Upper lobe of left lung (tissue), 6 donors: ENCODE measurements at regions not wholly inside any gene's neighbourhood (a gene's known extent, or its start where the extent isn't known, plus 50 kb on each side); places are given as distances from the start of the nearest gene placed in this dataset.
"Not testable (repeated sequence)": the region's sequence is repeated elsewhere in the genome, so short reads cannot be mapped to it uniquely, and the experiment has no call there.

ENCODE experiments used
- ATAC-seq, 2 donors: fragments of 200-7000 bp; cut with Tn5 transposase; one replicate each; pipeline ENCODE4 v1.9.1; 2022; ENCODE audit warnings: mild to moderate bottlenecking in 2 of 2, moderate library complexity in 2 of 2; ENCODE audit not compliant: low FRiP score in 2 of 2
- DNase-seq, 2 donors: peaks; one replicate each; pipeline ENCODE4 v3.0.0-alpha.2; 2019 to 2020
- H3K27ac ChIP-seq, 4 donors: fragments of 200-600 bp; sonication (generic); one replicate each; pipeline ENCODE4 v1.5.1; 2016 to 2019
- H3K27me3 ChIP-seq, 4 donors: fragments of 200-600 bp; sonication (generic); one replicate each; pipeline ENCODE4 v1.5.1; 2017 to 2019
- H3K36me3 ChIP-seq, 4 donors: fragments of 200-600 bp; sonication (generic); one replicate each; pipeline ENCODE4 v1.5.1; 2016 to 2019
- H3K4me1 ChIP-seq, 4 donors: fragments of 200-600 bp; sonication (generic); one replicate each; pipeline ENCODE4 v1.5.1; 2018 to 2019
- H3K4me3 ChIP-seq, 4 donors: fragments of 200-600 bp; sonication (generic); one replicate each; pipeline ENCODE4 v1.5.1; 2017 to 2019; ENCODE audit warnings: mild to moderate bottlenecking in 2 of 4, moderate library complexity in 1 of 4
- H3K9me3 ChIP-seq, 4 donors: fragments of 200-600 bp; sonication (generic); one replicate each; pipeline ENCODE4 v1.5.1; 2018 to 2019
- EP300 ChIP-seq, 4 donors: sonication (generic); formaldehyde crosslinking; IDR thresholded peaks; one replicate each; pipeline ENCODE4 v1.5.1; 2017; ENCODE audit warnings: antibody characterized with exemption in 4 of 4, control low read depth in 2 of 4
- POLR2A ChIP-seq, 4 donors: fragments of 450-650 bp; IDR thresholded peaks; one replicate each; pipeline ENCODE4 v1.5.1; 2016 to 2017; ENCODE audit warnings: antibody characterized with exemption in 4 of 4, mild to moderate bottlenecking in 2 of 4
- POLR2AphosphoS5 ChIP-seq, 2 donors: sonication (generic); formaldehyde crosslinking; IDR thresholded peaks; one replicate each; pipeline ENCODE4 v1.5.1; 2017; ENCODE audit warnings: antibody characterized with exemption in 2 of 2
- WGBS, 2 donors: methylation state at CpG; one replicate each; pipeline ENCODE4 v1.1.5; 2017 to 2018; 5-methylcytosine and 5-hydroxymethylcytosine counted together
- TF ChIP-seq, protein P1 (sequence below), 6 experiments: fragments of 450-650 bp in 4 of 6; fragments of 200-600 bp in 2 of 6; sonication (generic) in 2 of 6; IDR thresholded peaks; one replicate each; pipeline ENCODE4 v1.5.1; 2016 to 2019; ENCODE audit warnings: antibody characterized with exemption in 6 of 6
- donor health status: DM: no; HTN: no; CAD: no; lungs with moderate emphysema.
- donor health status: DM: no; HTN: yes; CAD: no; lungs with severe emphysema.

DNA sequence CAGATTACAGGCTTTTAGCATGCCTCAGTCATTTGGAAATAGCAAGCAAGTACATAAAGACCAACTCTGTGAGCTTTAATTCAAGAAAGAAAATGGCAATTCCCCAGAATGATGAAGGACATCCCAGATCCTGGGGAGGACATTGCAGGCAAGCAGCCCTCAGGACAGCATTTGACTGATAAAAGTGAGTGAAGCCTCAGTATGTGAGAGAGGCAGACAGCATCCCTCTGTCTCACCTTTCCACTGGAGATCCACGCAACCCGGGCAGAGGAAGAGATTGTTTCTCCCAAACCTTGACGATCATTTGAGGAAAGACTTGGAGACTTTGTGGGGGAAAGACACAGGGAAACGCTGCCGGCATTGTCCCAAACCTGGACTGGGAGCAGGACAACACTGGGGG, 128.0 kb upstream of the PABPC3 start:
- not testable (repeated sequence) for H3K36me3 ChIP-seq, H3K27me3 ChIP-seq, H3K4me1 ChIP-seq, DNase-seq, H3K9me3 ChIP-seq, H3K27ac ChIP-seq, ATAC-seq
- H3K4me3 ChIP-seq, result peak overlapping the region in 3 of 4 donors; percentile 17 to 43 (median 36)
- WGBS, 2 donors, result 11 to 13% methylated on average over 4 to 5 of the region's 5 CpGs

GRCh38 chr13:24968416-24968815, 127.5 kb upstream of the PABPC3 start:
- not testable (repeated sequence) for DNase-seq, ATAC-seq, H3K27ac ChIP-seq, H3K27me3 ChIP-seq, H3K9me3 ChIP-seq, H3K36me3 ChIP-seq, H3K4me1 ChIP-seq
- WGBS, 2 donors, result 46 to 48% methylated on average over 2 of the region's 2 CpGs
- peak overlapping the region in 3 of 4 donors; percentile 17 to 43 (median 36) for H3K4me3 ChIP-seq
- TF ChIP-seq, protein P1, sequence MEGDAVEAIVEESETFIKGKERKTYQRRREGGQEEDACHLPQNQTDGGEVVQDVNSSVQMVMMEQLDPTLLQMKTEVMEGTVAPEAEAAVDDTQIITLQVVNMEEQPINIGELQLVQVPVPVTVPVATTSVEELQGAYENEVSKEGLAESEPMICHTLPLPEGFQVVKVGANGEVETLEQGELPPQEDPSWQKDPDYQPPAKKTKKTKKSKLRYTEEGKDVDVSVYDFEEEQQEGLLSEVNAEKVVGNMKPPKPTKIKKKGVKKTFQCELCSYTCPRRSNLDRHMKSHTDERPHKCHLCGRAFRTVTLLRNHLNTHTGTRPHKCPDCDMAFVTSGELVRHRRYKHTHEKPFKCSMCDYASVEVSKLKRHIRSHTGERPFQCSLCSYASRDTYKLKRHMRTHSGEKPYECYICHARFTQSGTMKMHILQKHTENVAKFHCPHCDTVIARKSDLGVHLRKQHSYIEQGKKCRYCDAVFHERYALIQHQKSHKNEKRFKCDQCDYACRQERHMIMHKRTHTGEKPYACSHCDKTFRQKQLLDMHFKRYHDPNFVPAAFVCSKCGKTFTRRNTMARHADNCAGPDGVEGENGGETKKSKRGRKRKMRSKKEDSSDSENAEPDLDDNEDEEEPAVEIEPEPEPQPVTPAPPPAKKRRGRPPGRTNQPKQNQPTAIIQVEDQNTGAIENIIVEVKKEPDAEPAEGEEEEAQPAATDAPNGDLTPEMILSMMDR (IDR thresholded peaks at IDR 0.05), result peak in 2 of 6 experiments; percentile 9 to 25

DNA sequence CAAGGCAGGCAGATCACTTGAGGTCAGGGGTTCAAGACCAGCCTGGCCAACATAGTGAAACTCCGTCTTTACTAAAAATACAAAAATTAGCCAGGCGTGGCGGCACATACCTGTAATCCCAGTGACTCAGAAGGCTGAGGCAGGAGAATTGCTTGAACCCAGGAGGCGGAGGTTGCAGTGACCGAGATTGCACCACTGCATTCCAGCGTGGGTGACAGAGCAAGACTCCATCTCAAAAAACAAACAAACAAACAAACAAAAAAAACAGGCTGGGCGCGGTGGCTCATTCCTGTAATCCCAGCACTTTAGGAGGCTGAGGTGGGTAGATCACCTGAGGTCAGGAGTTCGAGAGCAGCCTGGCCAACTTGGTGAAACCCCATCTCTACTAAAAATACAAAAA, 122.8 kb upstream of the PABPC3 start:
- H3K4me3 ChIP-seq, H3K4me1 ChIP-seq, ATAC-seq, H3K36me3 ChIP-seq, H3K9me3 ChIP-seq, H3K27ac ChIP-seq, DNase-seq, H3K27me3 ChIP-seq: not testable (repeated sequence)
- WGBS, 2 donors, result 90 to 93% methylated on average over 9 of the region's 9 CpGs

DNA sequence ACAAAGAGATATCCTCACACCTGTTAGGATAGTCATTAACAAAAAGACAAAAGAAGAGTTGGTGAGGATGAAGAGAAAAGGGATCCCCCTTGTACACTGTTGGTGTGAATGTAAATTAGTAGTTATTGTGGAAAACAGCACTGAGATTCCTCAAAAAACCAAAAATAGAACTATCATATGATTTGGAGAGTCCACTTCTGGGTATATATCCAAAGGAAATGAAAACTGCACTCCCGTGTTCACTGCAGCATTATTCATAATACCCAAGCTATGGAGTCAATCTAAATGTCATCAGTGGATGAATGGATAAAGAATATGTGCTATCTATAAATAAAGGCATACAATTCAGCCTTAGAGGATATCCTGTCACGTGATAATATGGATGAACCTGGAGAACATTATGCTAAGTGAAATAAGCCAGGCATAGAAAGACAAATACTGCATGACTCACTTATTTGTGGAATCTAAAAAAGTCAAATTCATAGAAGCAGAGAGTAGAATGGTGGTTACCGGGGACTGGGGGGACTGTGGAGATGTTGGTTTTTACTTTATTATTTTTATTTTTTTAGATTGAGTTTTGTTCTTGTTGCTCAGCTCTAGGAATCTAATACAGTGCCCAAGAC, 114.6 kb upstream of the PABPC3 start:
- not testable (repeated sequence) for H3K27me3 ChIP-seq, H3K27ac ChIP-seq, H3K9me3 ChIP-seq, ATAC-seq, H3K36me3 ChIP-seq, H3K4me3 ChIP-seq, DNase-seq, H3K4me1 ChIP-seq
- 58 to 62% methylated on average over 3 of the region's 3 CpGs for WGBS, 2 donors

DNA sequence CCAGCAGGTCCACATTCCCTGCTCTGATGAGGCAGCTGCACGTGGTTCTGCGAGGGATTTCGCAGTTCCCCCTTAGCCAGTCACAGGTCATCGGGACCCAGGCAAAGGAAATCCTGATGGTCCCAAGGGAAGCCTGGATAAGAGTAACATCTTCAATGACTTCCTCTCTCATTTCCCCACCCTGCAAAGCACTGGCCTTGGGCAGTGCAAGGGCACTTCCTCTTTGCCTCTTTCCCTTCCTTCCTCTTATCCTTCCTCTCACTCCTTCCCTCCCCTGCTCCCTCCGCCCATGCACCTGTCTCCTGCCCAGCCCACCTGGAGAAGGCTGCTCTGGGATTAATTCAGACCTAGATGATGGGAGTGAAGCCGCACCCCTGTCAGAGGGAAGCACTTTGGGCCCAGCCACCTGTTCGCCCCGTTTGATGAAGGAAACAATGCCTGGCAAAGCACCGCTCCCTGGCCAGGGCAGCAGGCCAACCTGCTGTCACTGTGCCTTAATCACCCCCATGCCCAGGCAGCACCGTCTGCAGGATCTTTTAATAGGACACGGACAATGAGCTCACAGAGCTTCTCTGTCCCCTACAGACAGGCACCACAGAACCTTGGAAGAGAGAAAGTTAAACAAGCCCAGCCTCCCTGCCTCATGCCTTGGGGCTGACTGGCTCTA, 113.5 kb upstream of the PABPC3 start:
- Histone ChIP-seq H3K4me3 (no peak overlapping the region), H3K27ac (no peak overlapping the region), H3K4me1 (no peaks in the 10 kb centered on the region), H3K9me3 (no peaks in the 10 kb centered on the region), H3K27me3 (no peaks in the 10 kb centered on the region), H3K36me3 (no peaks in the 10 kb centered on the region)
- peak in 1 of 2 donors; percentile 19 for ATAC-seq
- TF ChIP-seq POLR2A (IDR thresholded peaks at IDR 0.05), result no peak
- no peak for TF ChIP-seq POLR2AphosphoS5 (IDR thresholded peaks at IDR 0.05)
- TF ChIP-seq, protein P1 (IDR thresholded peaks at IDR 0.05), result no peak
- no peak for TF ChIP-seq EP300 (IDR thresholded peaks at IDR 0.05)
- no peak for DNase-seq
- 40 to 42% methylated on average over 7 to 11 of the region's 11 CpGs for WGBS, 2 donors

DNA sequence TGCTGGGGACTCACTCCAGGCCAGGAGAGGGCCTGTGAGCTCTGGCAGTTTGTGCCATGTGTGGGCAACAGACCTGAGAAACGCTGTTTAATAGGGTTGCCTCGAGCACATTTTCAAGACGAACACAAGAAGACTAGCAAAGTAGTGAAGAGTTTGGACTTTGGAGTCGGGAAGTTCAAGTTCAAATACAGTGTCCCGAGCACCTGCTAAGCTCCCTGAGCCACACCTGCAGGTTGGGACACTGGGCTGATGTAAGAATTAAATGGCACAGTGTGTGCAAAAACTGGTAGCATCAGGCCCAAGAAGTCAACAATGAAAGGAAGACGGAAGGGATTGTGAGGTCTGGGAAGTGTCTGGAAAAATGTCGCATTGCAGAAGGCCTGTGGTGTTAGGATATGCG, 112.8 kb upstream of the PABPC3 start:
- DNase-seq (no peak), ATAC-seq (no peak)
- TF ChIP-seq, protein P1 (IDR thresholded peaks at IDR 0.05), result no peak
- no peak for TF ChIP-seq POLR2AphosphoS5 (IDR thresholded peaks at IDR 0.05)
- TF ChIP-seq EP300 (IDR thresholded peaks at IDR 0.05), result no peak
- no peak for TF ChIP-seq POLR2A (IDR thresholded peaks at IDR 0.05)
- Histone ChIP-seq H3K9me3 (no peaks in the 10 kb centered on the region), H3K4me3 (no peak overlapping the region), H3K36me3 (no peaks in the 10 kb centered on the region), H3K27me3 (no peaks in the 10 kb centered on the region), H3K27ac (no peak overlapping the region), H3K4me1 (no peaks in the 10 kb centered on the region)
- 81 to 89% methylated on average over 8 of the region's 8 CpGs for WGBS, 2 donors
